ENCODE measurements at regions not wholly inside any gene's neighbourhood (a gene's known extent, or its start where the extent isn't known, plus 50 kb on each side); places are given as distances from the start of the nearest gene placed in this dataset.

DNA sequence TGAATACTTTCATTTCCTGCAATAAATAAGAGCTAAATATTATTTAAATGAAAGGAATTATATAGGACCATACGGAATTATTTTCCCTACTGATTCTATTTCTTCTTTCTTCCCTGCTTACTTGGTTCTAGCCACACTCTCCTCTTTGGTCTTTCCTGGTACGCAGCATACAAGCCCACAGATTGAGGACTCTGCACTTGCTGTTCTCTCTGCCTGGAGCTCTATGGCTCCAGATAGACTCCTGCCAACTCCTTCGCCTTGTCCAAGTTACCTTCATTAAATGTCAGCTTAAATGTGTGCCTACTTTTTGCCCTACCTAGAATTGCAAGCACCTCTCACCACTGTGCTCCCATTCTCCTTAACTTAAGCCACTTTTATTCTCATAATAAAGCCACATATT, 203.4 kb downstream of the MDFIC start:
- TF ChIP-seq EZH2 (IDR thresholded peaks at IDR 0.05; ENCODE audit: borderline replicate concordance, low read depth, low read length, severe bottlenecking) (no peak), GATA2 (IDR thresholded peaks at IDR 0.05; ENCODE audit: insufficient read depth, insufficient read length, low read depth, low read length) (no peak), POLR2A (IDR thresholded peaks at IDR 0.05; ENCODE audit: low read depth, low read length) (no peak), POLR2AphosphoS5 (IDR thresholded peaks at IDR 0.05; ENCODE audit: insufficient read depth, low read depth, low read length) (no peak)
- TF ChIP-seq, protein P1, sequence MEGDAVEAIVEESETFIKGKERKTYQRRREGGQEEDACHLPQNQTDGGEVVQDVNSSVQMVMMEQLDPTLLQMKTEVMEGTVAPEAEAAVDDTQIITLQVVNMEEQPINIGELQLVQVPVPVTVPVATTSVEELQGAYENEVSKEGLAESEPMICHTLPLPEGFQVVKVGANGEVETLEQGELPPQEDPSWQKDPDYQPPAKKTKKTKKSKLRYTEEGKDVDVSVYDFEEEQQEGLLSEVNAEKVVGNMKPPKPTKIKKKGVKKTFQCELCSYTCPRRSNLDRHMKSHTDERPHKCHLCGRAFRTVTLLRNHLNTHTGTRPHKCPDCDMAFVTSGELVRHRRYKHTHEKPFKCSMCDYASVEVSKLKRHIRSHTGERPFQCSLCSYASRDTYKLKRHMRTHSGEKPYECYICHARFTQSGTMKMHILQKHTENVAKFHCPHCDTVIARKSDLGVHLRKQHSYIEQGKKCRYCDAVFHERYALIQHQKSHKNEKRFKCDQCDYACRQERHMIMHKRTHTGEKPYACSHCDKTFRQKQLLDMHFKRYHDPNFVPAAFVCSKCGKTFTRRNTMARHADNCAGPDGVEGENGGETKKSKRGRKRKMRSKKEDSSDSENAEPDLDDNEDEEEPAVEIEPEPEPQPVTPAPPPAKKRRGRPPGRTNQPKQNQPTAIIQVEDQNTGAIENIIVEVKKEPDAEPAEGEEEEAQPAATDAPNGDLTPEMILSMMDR (IDR thresholded peaks at IDR 0.05; ENCODE audit: extremely low read depth in 1 of 2, insufficient read depth in 1 of 2, low read depth in 1 of 2, low read length in 2 of 2), result no peak

All from endothelial cell of umbilical vein (primary cell).